HUES64 (cell line): ENCODE measurements at regions not wholly inside any gene's neighbourhood (a gene's known extent, or its start where the extent isn't known, plus 50 kb on each side); places are given as distances from the start of the nearest gene placed in this dataset.

Experiments
- H3K27ac ChIP-seq: 2 replicates; pipeline ENCODE4 v1.7.0; 2013; ENCODE audit warnings: low read depth, low read length, inconsistent platforms
- H3K27me3 ChIP-seq: 2 replicates; pipeline ENCODE4 v1.6.1; 2013; ENCODE audit warnings: mild to moderate bottlenecking, low read length; ENCODE audit not compliant: insufficient read depth
- H3K36me3 ChIP-seq: 2 replicates; pipeline ENCODE4 v1.6.1; 2013; ENCODE audit warnings: mild to moderate bottlenecking, low read length; ENCODE audit not compliant: insufficient read depth
- H3K4me1 ChIP-seq: 2 replicates; pipeline ENCODE4 v1.6.1; 2013; ENCODE audit warnings: mild to moderate bottlenecking, low read length, moderate library complexity; ENCODE audit not compliant: insufficient read depth
- H3K4me3 ChIP-seq: 2 replicates; pipeline ENCODE4 v1.5.1; 2013; ENCODE audit warnings: mild to moderate bottlenecking, low read length, moderate library complexity
- H3K9ac ChIP-seq: 2 replicates; pipeline ENCODE4 v1.6.1; 2013; ENCODE audit warnings: mild to moderate bottlenecking, low read depth, low read length
- H3K9me3 ChIP-seq: 2 replicates; pipeline ENCODE4 v1.6.1; 2013; ENCODE audit warnings: low read depth, low read length; ENCODE audit not compliant: insufficient read depth
- WGBS: fragments of 150-250, 120-280 bp; methylation state at CpG from one replicate; pipeline ENCODE4 v1.1.7; 2013; ENCODE audit warnings: missing lambda C conversion rate; 5-methylcytosine and 5-hydroxymethylcytosine counted together

DNA sequence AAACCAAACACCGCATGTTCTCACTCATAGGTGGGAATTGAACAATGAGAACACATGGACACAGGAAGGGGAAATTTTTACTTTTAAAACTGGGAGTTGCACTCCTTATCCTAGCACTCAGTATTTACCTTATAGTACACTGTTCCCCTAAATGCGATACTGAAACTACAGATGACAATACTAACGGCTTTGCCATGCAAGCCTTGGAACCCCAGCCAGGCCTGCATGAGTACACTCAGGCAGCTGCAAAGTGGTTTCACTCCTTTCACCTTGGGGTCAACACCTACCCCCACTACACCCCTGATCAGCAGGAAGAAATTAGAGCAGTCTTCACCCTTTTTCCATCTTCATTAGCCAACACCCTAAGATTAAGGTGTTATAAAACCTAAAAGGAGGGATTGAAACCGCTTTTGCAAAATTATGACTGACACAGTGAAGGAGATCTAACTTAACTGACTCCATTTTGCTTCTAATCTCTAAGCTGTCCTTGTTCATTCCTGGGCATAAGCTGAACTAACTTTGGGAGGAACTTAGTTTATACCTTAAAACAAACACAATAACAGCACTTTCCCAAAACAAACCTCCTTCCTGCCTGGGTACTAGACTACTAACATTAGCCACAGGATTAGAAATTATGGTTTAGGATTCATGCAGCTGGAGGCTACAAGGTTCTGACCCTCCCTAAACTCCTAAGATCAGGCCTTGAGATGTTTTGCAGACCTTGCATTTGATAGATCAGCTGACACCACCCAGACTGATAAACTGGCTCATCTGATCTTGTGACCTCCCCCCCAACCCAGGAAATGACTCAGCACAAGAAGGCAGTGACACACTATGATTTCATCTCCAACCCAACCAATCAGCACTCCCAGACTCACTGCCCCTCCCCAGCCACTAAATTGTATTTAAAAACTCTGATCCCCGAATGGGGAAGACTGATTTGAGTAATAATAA lies 452.1 kb upstream of the PPP2R3A start:
- no peaks in the 10 kb centered on the region for H3K36me3 ChIP-seq
- peaks cover 9% of the 10 kb centered on the region; the same call in 1 of the 2 replicates for H3K9me3 ChIP-seq
- no peak overlapping the region for H3K27ac ChIP-seq
- no peaks in the 10 kb centered on the region for H3K27me3 ChIP-seq
- no peak overlapping the region for H3K9ac ChIP-seq
- 93% methylated on average over 4 of the region's 5 CpGs for WGBS
- H3K4me1 ChIP-seq = 0 out of 2 replicates have a peak, but pooled peaks cover 12% of the 10 kb centered on the region
- no peak overlapping the region for H3K4me3 ChIP-seq

DNA sequence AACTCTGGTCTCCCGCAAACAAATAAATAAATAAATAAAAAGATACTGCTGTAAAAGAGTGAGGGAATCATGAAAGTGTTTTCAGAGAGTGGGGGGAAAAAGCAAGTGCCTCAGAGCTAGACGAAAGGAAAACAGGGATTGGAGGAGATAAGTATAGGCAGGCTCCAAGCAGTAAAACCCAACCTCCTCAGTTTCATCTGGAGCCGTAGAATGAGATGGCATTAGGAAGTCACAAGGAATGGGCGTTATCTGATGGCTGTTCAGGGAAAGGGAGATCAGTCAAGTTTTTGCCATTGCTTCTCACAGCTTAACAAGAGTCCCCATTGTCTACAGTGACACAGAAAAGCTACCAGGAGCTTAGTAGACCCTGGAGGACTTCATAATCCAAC lies 451.5 kb upstream of the PPP2R3A start:
- peaks cover 4% of the 10 kb centered on the region; the same call in 1 of the 2 replicates for H3K9me3 ChIP-seq
- no peak overlapping the region for H3K9ac ChIP-seq
- no peaks in the 10 kb centered on the region for H3K27me3 ChIP-seq
- 0 out of 2 replicates have a peak overlapping the region, but pooled peaks have one; percentile 26 for H3K27ac ChIP-seq
- 0 out of 2 replicates have a peak, but pooled peaks cover 12% of the 10 kb centered on the region for H3K4me1 ChIP-seq
- no peaks in the 10 kb centered on the region for H3K36me3 ChIP-seq
- H3K4me3 ChIP-seq = no peak overlapping the region
- WGBS = 79% methylated on average over 3 of the region's 4 CpGs

DNA sequence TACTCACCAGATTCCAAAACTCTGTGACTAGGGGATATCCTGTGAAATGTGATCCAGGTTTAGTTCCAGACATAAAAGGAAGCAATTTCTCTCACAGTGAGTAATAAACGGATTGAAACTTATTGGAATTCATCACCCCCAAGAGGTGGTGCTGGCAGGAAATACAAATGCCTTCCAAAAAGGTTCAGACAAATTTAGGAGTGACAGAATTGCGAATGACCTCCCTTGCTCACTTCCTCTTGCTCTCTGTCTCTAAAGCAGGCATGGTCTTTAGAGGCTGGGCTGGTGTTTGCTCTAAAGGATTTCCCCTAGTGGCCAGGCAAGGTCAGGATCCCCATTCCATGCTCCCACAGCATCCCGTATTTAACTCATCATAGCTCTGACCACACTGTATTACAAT lies 449.4 kb upstream of the PPP2R3A start:
- Histone ChIP-seq H3K9me3 (no peaks in the 10 kb centered on the region), H3K4me3 (no peak overlapping the region), H3K36me3 (no peaks in the 10 kb centered on the region), H3K9ac (no peak overlapping the region), H3K27ac (no peak overlapping the region), H3K4me1 (0 out of 2 replicates have a peak, but pooled peaks cover 12% of the 10 kb centered on the region), H3K27me3 (no peaks in the 10 kb centered on the region)
- 50% methylated on average over 3 of the region's 3 CpGs for WGBS

DNA sequence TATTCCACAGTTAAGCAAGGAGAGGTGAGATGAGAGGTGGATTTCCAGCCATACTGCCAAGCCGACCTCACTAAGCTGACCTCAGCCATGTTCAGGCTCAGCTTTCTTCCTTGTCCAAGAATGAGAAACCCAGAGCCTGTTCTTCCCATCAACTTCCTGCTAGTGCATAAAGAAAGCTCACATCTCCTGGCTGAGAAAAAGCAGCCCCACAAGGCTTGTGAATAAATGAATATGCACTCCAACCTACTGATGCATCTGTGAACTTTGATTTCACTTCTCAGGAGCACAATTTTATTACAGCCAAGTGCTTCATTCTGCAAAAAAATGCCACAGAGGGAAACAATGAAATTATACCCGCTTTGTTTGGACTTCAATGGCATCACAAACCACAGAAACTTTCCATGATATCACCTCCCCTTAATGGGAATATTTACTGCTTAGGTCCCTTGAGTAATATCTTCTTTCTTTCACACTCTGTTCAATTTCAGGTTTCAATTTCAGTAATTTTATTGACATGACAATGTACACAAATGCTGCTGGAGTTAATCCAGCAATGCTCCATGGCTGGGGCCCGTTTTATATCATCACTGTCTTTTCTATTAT lies 437.0 kb upstream of the PPP2R3A start:
- 91% methylated on average over 3 of the region's 3 CpGs for WGBS
- no peak overlapping the region for H3K27ac ChIP-seq
- no peaks in the 10 kb centered on the region for H3K36me3 ChIP-seq
- no peaks in the 10 kb centered on the region for H3K9me3 ChIP-seq
- H3K4me3 ChIP-seq = no peak overlapping the region
- no peak overlapping the region for H3K9ac ChIP-seq
- no peaks in the 10 kb centered on the region for H3K27me3 ChIP-seq
- no peaks in the 10 kb centered on the region for H3K4me1 ChIP-seq

DNA sequence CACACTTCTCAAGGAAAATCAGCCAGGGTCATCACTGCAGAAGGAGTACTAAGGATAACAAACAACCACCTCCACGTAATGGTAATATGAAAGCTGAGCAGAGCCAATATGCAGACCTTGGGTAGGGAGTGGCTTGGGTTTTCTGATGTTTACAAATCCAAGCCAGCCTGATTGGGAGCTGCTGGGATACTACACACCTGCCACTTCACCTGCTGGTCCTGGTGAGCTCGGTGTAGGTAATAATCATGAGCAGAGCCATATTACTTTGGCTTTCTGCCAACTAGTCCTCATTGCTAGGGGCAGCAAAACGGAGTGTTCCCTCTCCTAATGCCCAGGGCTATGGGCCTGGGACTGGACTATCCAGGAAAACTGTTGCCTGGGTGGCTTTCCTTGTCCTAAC lies 433.5 kb upstream of the PPP2R3A start:
- no peak overlapping the region for H3K9ac ChIP-seq
- WGBS = 87% methylated on average over 3 of the region's 3 CpGs
- no peak overlapping the region for H3K4me3 ChIP-seq
- no peak overlapping the region for H3K27ac ChIP-seq
- no peaks in the 10 kb centered on the region for H3K4me1 ChIP-seq
- no peaks in the 10 kb centered on the region for H3K9me3 ChIP-seq
- no peaks in the 10 kb centered on the region for H3K36me3 ChIP-seq
- no peaks in the 10 kb centered on the region for H3K27me3 ChIP-seq

DNA sequence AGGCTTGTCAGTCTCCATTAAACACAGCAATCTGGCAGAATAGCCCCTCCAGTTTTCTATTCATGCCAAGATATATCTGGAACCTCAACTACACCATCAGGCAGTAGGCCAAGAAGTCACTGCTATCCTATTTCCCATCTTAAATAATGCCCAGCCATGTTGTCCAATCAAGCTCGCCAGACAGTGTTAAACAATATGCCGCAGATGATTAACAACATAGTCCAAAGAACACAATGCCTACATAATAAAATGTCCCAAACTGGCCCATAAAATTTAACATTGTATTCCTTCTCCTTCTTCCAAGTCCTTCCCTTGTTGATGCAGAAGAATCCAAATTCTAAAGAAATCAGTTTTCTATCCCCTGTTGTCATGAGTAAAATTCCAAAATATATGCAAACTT lies 427.4 kb upstream of the PPP2R3A start:
- Histone ChIP-seq H3K9ac (no peak overlapping the region), H3K36me3 (no peaks in the 10 kb centered on the region), H3K4me3 (no peak overlapping the region), H3K9me3 (no peaks in the 10 kb centered on the region), H3K4me1 (no peaks in the 10 kb centered on the region), H3K27me3 (no peaks in the 10 kb centered on the region), H3K27ac (no peak overlapping the region)
- WGBS = 94% methylated on average over 2 of the region's 2 CpGs

DNA sequence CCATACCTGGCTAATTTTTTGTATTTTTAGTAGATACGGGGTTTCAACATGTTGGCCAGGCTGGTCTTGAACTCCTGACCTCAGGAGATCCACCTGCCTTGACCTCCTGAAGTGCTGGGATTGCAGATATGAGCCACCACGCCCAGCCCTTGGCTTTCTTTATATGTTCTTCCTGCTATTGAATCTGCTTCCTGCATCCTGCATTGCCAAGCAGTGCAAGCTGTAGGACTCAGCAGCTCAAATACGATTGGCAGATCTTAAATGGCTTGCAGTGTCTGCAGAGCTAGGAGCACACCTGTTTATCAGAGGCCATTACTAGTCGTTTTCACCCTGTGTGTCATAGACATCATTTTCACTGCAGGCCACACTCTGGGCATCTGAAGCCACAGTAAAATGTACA lies 426.2 kb upstream of the PPP2R3A start:
- WGBS = 87% methylated on average over 4 of the region's 4 CpGs
- no peak overlapping the region for H3K27ac ChIP-seq

DNA sequence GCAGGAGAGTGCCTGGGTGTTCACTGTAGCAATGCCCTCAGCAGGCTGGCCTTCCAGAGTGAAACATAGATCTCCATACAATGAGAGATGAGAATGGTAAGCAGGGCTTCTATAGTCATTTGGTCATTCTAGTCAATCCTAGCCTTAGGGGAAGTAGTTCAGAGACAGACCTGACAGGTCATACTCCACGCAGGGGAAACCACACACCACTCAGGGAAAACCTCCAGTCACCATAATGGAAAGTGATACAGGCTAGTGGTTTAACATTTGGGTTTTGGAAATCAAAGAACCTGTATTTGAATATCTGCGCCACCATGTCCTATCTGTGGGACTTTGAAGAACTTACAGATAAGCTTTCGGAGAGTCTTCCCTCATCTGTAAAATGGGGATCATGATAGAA lies 425.7 kb upstream of the PPP2R3A start:
- Histone ChIP-seq H3K9me3 (no peaks in the 10 kb centered on the region), H3K36me3 (no peaks in the 10 kb centered on the region), H3K27me3 (no peaks in the 10 kb centered on the region)

More for the DNA sequence above, 426.2 kb upstream of the PPP2R3A start:
- H3K36me3 ChIP-seq = no peaks in the 10 kb centered on the region
- H3K27me3 ChIP-seq = no peaks in the 10 kb centered on the region
- H3K9ac ChIP-seq = no peak overlapping the region
- no peaks in the 10 kb centered on the region for H3K9me3 ChIP-seq
- no peak overlapping the region for H3K4me3 ChIP-seq
- no peaks in the 10 kb centered on the region for H3K4me1 ChIP-seq

DNA sequence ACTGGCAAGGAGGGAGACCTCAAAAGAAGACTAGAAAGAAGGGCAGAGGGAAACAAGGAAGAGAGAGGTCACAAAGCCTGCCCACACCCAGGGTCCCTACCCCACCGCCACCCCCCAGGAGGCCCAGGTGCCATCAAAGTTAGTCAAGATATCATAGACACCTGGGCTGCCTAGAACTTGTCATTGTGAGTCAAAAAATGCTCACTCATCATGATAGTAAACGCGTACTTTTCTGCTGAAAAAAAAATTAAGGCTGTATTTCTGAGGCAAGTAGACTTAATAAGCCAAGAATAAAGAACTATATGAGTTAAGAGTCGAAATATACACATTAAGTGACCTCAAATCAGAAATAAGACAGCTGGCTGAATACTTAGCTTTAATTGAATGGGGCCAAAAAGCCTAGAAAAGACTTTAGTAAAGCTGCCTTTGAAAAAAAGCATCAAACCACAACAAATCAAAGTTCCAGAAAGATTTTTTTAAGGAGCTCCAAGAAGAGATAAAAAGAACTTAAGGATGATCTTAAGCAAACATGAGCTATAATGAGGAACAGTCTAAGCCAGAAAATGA lies 415.5 kb upstream of the PPP2R3A start:
- WGBS = 94% methylated on average over 4 of the region's 4 CpGs
- H3K27me3 ChIP-seq = no peaks in the 10 kb centered on the region
- H3K36me3 ChIP-seq = no peaks in the 10 kb centered on the region
- no peak overlapping the region for H3K27ac ChIP-seq
- no peaks in the 10 kb centered on the region for H3K9me3 ChIP-seq
- H3K9ac ChIP-seq = no peak overlapping the region
- H3K4me3 ChIP-seq = no peak overlapping the region
- H3K4me1 ChIP-seq = no peaks in the 10 kb centered on the region

More for the DNA sequence above, 425.7 kb upstream of the PPP2R3A start:
- Histone ChIP-seq H3K9ac (no peak overlapping the region), H3K27ac (no peak overlapping the region), H3K4me3 (no peak overlapping the region), H3K4me1 (no peaks in the 10 kb centered on the region)
- 93% methylated on average over 3 of the region's 3 CpGs for whole genome bisulfite sequencing

DNA sequence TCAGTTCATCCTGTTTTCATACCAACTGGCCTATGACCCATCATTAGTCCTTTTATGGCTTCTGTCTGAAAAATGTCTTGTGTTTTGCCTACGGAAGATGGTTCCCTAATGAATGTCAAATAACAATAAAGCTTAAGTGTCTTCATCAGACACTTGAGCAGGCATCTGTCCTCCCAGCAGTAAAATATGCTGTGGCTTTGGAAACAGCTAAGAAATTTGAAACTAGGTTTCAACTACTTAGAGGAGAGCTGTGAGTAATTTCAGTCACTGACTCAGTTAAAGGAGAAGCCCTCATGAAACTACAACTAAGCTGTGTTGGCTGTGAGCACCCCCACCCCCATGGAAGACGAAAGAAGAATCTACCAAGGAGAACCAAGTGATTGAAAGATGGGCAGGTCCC lies 409.4 kb upstream of the PPP2R3A start:
- WGBS = 98% methylated on average over 2 of the region's 2 CpGs
- H3K36me3 ChIP-seq = no peaks in the 10 kb centered on the region

DNA sequence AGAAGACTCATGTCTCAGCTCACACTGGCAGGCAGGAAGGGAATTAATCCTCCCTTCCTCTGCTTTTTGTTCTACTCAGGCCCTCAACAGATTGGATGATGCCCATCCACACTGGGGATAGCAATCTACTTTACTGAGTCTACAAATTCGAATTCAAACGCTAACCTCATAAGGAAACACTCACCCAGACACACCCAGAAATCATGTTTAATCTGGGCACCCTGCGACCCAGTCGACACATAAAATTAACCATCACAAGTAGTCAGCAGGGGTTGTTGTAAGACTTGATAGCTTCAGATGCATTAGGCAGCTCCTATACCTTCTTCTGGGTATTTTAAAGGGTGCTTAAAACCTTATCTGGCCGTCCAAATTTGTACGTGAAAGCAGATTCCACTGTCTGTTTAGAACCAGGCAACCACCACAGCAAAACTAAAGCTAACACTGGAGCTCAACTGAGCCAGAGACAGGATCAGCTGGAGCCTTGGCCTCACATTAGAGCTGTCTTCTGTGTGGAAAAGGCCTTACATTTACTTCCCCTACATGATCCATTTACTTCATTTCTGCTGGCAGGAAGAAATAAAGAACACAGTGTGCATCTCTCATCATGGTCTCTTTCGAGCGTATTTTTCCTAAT lies 407.3 kb upstream of the PPP2R3A start:
- no peaks in the 10 kb centered on the region for H3K36me3 ChIP-seq
- no peaks in the 10 kb centered on the region for H3K9me3 ChIP-seq
- no peak overlapping the region for H3K27ac ChIP-seq
- H3K4me1 ChIP-seq = no peaks in the 10 kb centered on the region; the same call in 1 of the 2 replicates
- no peak overlapping the region for H3K9ac ChIP-seq
- H3K4me3 ChIP-seq = no peak overlapping the region
- 93% methylated on average over 8 of the region's 8 CpGs for WGBS
- H3K27me3 ChIP-seq = no peaks in the 10 kb centered on the region

More for the DNA sequence above, 409.4 kb upstream of the PPP2R3A start:
- H3K4me1 ChIP-seq = no peaks in the 10 kb centered on the region
- no peak overlapping the region for H3K9ac ChIP-seq
- no peaks in the 10 kb centered on the region for H3K27me3 ChIP-seq
- no peaks in the 10 kb centered on the region for H3K9me3 ChIP-seq
- H3K27ac ChIP-seq = no peak overlapping the region
- no peak overlapping the region for H3K4me3 ChIP-seq
